Activated effector memory CD4-positive, alpha-beta T cell treated with Interleukin-2 at 50 U/mL for 16 hours (primary cell): ENCODE measurements at regions not wholly inside any gene's neighbourhood (a gene's known extent, or its start where the extent isn't known, plus 50 kb on each side); places are given as distances from the start of the nearest gene placed in this dataset.

Source experiments
- DNase-seq: peaks from one replicate; pipeline ENCODE4 v3.0.0-alpha.2; 2020

- no peak for DNase-seq
These were observed 86.7 kb upstream of the NAA20 start for GRCh38 chr20:19930426-19930825.

GRCh38 chr20:19932170-19932667 is 84.9 kb upstream of the NAA20 start:
- DNase-seq = no peak

GRCh38 chr20:19934792-19935491 is 82.2 kb upstream of the NAA20 start:
- DNase-seq = no peak

GRCh38 chr20:19935842-19936241 is 81.3 kb upstream of the NAA20 start:
- no peak for DNase-seq

- no peak for DNase-seq
These were observed 80.5 kb upstream of the NAA20 start for GRCh38 chr20:19936466-19937200.

- peak; percentile 5 for DNase-seq
These were observed 79.9 kb upstream of the NAA20 start for GRCh38 chr20:19937218-19937617.

GRCh38 chr20:19937651-19938420 is 79.3 kb upstream of the NAA20 start:
- DNase-seq = no peak

GRCh38 chr20:19938421-19939090 is 78.6 kb upstream of the NAA20 start:
- DNase-seq = no peak

- no peak for DNase-seq
These were observed 76.1 kb upstream of the NAA20 start for GRCh38 chr20:19940988-19941460.

GRCh38 chr20:19942611-19943010 is 74.6 kb upstream of the NAA20 start:
- no peak for DNase-seq

- DNase-seq = no peak
These were observed 74.1 kb upstream of the NAA20 start for GRCh38 chr20:19943061-19943521.

- DNase-seq = no peak
These were observed 72.2 kb upstream of the NAA20 start for GRCh38 chr20:19944772-19945459.

- no peak for DNase-seq
These were observed 71.2 kb upstream of the NAA20 start for GRCh38 chr20:19945732-19946670.

GRCh38 chr20:19947611-19948264 is 69.4 kb upstream of the NAA20 start:
- DNase-seq = no peak

GRCh38 chr20:19949195-19949867 is 67.8 kb upstream of the NAA20 start:
- no peak for DNase-seq

GRCh38 chr20:19950042-19950441 is 67.1 kb upstream of the NAA20 start:
- no peak for DNase-seq

GRCh38 chr20:19952392-19952791 is 64.8 kb upstream of the NAA20 start:
- DNase-seq = no peak

GRCh38 chr20:19953606-19954005 is 63.6 kb upstream of the NAA20 start:
- DNase-seq = no peak

- no peak for DNase-seq
These were observed 60.2 kb upstream of the NAA20 start for GRCh38 chr20:19956976-19957375.

- DNase-seq = no peak
These were observed 58.9 kb upstream of the NAA20 start for GRCh38 chr20:19958219-19958618.
